HEK293T (cell line): ENCODE measurements at regions not wholly inside any gene's neighbourhood (a gene's known extent, or its start where the extent isn't known, plus 50 kb on each side); places are given as distances from the start of the nearest gene placed in this dataset.

Experiments used
- FOXA1 ChIP-seq: fragments of 450-650 bp; IDR thresholded peaks from 2 replicates; pipeline ENCODE4 v1.6.1; 2016; ENCODE audit warnings: mild to moderate bottlenecking
- FOXM1 ChIP-seq: fragments of 450-650 bp; IDR thresholded peaks from 2 replicates; pipeline ENCODE4 v1.6.1; 2017; ENCODE audit warnings: mild to moderate bottlenecking, borderline replicate concordance
- L3MBTL2 ChIP-seq: fragments of 450-650 bp; conservative IDR thresholded peaks from 2 replicates; pipeline ENCODE4 v1.6.1; 2016; ENCODE audit warnings: mild to moderate bottlenecking
- SP1 ChIP-seq: fragments of 450-650 bp; IDR thresholded peaks from 2 replicates; pipeline ENCODE4 v1.6.1; 2017

DNA sequence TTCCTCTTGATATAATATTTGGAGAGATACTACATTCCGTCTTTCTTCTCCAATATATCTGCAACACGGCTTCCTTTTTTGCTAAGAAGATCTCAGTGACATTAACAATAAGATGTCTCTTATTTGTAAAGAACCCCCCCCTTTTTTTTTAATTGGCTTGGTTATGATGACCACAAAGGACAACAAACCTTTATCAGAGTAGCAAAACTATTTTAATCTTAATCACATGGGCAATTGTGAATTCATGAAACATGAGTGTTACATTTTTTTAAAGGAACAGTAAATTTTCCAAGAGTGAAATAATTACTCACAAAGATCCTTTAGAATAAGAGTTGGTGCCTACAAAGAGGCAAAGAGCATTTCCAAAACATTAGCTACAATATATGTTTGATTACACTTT lies 554.1 kb downstream of the MAT2B start:
- TF ChIP-seq SP1, result no peak
- TF ChIP-seq FOXA1, result no peak
- TF ChIP-seq FOXM1, result no peak
- TF ChIP-seq L3MBTL2, result no peak
